ENCODE measurements at regions not wholly inside any gene's neighbourhood (a gene's known extent, or its start where the extent isn't known, plus 50 kb on each side); places are given as distances from the start of the nearest gene placed in this dataset.
"Not testable (repeated sequence)": the region's sequence is repeated elsewhere in the genome, so short reads cannot be mapped to it uniquely, and the experiment has no call there.

DNA sequence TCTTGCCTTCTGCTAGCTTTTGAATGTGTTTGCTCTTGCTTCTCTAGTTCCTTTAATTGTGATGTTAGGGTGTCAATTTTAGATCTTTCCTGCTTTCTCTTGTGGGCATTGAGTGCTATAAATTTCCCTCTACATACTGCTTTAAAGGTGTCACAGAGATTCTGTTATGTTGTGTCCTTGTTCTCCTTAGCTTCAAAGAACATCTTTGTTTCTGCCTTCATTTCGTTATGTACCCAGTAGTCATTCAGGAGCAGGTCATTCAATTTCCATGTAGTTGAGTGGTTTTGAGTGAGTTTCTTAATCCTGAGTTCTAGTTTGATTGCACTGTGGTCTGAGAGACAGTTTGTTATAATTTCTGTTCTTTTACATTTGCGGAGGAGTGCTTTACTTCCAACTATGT, 1639.2 kb upstream of the TMEFF2 start:
- not testable (repeated sequence) for TF ChIP-seq EZH2 (IDR thresholded peaks at IDR 0.05; ENCODE audit: borderline replicate concordance, low read depth, low read length, poor library complexity, severe bottlenecking)
- TF ChIP-seq, protein P1, sequence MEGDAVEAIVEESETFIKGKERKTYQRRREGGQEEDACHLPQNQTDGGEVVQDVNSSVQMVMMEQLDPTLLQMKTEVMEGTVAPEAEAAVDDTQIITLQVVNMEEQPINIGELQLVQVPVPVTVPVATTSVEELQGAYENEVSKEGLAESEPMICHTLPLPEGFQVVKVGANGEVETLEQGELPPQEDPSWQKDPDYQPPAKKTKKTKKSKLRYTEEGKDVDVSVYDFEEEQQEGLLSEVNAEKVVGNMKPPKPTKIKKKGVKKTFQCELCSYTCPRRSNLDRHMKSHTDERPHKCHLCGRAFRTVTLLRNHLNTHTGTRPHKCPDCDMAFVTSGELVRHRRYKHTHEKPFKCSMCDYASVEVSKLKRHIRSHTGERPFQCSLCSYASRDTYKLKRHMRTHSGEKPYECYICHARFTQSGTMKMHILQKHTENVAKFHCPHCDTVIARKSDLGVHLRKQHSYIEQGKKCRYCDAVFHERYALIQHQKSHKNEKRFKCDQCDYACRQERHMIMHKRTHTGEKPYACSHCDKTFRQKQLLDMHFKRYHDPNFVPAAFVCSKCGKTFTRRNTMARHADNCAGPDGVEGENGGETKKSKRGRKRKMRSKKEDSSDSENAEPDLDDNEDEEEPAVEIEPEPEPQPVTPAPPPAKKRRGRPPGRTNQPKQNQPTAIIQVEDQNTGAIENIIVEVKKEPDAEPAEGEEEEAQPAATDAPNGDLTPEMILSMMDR (conservative IDR thresholded peaks at IDR 0.05; ENCODE audit: low read depth, low read length), result not testable (repeated sequence)
